GM12873 (cell line): ENCODE measurements at regions not wholly inside any gene's neighbourhood (a gene's known extent, or its start where the extent isn't known, plus 50 kb on each side); places are given as distances from the start of the nearest gene placed in this dataset.

ENCODE experiments used
- CTCF ChIP-seq: IDR thresholded peaks from 2 replicates; pipeline ENCODE4 v1.5.1; 2012; ENCODE audit warnings: low read depth, mild to moderate bottlenecking, moderate library complexity, low read length, control low read depth; ENCODE audit not compliant: insufficient read depth; ENCODE audit errors: missing control alignments

- no peak for TF ChIP-seq CTCF
Measured at GRCh38 chr6:87825821-87826221, 123.8 kb upstream of the AKIRIN2 start.

GRCh38 chr6:87824958-87825491, 123.0 kb upstream of the AKIRIN2 start:
- TF ChIP-seq CTCF = no peak

- no peak for TF ChIP-seq CTCF
Measured at GRCh38 chr6:87822011-87822410, 120.0 kb upstream of the AKIRIN2 start.

GRCh38 chr6:87820343-87820984, 118.4 kb upstream of the AKIRIN2 start:
- no peak for TF ChIP-seq CTCF

- TF ChIP-seq CTCF = no peak
Measured at GRCh38 chr6:87817183-87817582, 115.2 kb upstream of the AKIRIN2 start.

GRCh38 chr6:87815449-87815848, 113.4 kb upstream of the AKIRIN2 start:
- no peak for TF ChIP-seq CTCF

- no peak for TF ChIP-seq CTCF
Measured at GRCh38 chr6:87808005-87808757, 106.1 kb upstream of the AKIRIN2 start.
